Caki2 (cell line): ENCODE measurements at regions not wholly inside any gene's neighbourhood (a gene's known extent, or its start where the extent isn't known, plus 50 kb on each side); places are given as distances from the start of the nearest gene placed in this dataset.

Source experiments
- DNase-seq: peaks from one replicate; pipeline ENCODE4 v3.0.0-alpha.2; 2015; ENCODE audit warnings: low read depth
- in situ Hi-C: cut with HindIII; loops from 2 replicates; pipeline ENCODE4 v1.10.0; 2016; ENCODE audit warnings: low sequenced_read_pairs, low pct_unique_long_range_greater_than_20kb, mixed read lengths

DNA sequence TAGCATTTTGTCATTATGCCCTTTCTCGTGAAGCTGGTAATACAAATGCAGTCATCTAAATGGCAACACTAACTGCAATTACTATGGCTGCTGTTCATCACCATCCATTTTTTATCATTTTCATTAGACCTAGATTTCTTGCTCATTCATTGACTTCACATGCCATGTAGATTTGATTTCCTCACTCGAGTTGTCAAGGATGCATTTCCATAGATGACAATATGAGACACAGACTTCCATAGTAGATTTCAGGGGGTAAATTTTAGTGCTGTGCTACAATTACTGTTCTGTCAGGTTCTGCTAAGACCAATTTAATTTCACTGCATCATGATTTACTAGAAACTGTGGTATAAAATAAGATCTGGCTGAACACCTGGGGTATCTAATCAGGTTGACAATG lies 589.2 kb downstream of the SEMA5A start:
- in situ Hi-C loops = no loop called here
- no peak for DNase-seq

DNA sequence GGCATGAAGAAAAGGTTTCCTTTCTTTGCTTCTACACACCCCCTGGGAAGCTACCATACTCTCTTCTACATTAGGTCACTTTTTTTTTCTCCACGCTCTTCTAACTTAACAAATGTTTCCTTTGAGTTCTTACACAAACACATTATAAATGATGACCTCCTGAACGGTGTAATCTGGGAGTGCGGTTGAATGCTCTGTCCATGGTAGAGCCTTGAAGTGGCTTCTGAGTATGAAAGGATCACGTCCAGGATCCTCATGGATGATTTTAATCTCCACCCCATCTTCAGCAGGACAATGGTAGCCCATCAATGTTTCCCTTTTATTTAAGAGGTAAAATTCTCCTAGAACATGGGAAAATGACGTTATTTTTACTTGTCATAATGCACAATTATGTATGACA lies 587.3 kb downstream of the SEMA5A start:
- DNase-seq = no peak
- in situ Hi-C loops = no loop called here

DNA sequence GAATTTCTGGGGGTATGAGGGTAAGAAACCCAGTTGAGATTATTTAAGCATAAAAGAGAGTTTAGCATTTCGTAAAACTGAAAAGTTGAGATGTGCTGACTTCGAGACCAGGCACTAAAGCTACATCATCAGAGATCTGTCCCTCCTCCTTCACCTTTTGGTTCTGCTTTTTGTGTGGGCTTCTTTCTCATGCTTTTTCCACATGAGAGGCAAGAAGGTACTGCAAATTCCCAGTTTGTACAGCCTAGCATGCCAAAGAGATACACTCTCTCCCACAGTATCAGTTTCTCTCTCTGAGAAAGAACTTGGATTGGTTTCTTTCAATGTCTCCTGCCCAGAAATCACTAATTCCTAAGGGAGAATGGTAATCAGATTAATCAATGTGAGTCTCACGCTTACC lies 584.7 kb downstream of the SEMA5A start:
- in situ Hi-C loops = no loop called here
- DNase-seq = no peak

- no peak for DNase-seq
- in situ Hi-C loops = no loop called here
Observed at GRCh38 chr5:8961956-8962355, 583.9 kb downstream of the SEMA5A start.

GRCh38 chr5:8981016-8981415 lies 564.9 kb downstream of the SEMA5A start:
- no peak for DNase-seq
- in situ Hi-C loops = no loop called here

DNA sequence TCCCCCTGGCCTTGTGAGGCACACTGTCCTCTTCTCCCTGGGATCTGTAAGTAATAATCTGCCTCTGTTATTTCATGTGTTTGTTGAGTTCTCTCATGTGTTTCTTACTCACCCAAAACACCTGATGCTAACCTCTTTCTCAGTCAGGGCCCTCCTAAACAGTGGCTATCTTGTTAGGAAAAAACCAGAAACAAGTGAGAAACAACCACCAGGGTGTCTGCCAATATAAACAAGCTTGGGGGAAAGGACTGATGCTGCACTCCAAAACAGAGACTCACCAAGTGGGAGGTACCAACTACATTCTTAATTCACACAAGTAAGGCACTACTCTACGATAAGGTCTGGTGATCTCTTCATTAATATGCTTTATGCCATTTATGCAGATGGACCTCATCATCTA lies 564.4 kb downstream of the SEMA5A start:
- peak; percentile 4 for DNase-seq
- in situ Hi-C loops = no loop called here

DNA sequence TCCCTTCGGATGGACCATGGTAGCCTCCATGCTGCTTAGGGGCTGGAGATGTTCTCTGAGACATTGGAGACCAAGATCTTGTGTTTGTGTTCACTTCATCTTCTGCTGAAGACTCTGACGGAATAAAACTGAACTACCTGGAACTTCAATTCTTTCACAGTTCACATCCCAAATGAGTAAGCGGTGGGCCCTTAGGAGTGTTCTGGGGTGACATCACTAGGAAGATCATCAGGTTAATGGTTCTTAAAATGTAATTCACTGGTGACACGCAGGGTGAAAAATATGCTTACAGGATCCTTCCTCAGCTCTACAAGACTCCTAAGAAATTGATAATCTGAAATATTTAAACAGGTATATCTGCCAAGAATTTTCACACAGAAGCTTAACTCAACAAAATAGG lies 561.5 kb downstream of the SEMA5A start:
- in situ Hi-C loops = no loop called here

More for the DNA sequence above, 561.5 kb downstream of the SEMA5A start:
- no peak for DNase-seq
